ENCODE measurements at regions not wholly inside any gene's neighbourhood (a gene's known extent, or its start where the extent isn't known, plus 50 kb on each side); places are given as distances from the start of the nearest gene placed in this dataset.

GRCh38 chr14:26175658-26176057 lies 422.2 kb downstream of the NOVA1 start:
- H3K4me3 ChIP-seq (ENCODE audit: low read length), result no peak overlapping the region
- DNase-seq (ENCODE audit: low read depth), result no peak
- TF ChIP-seq CTCF (IDR thresholded peaks at IDR 0.05; ENCODE audit: insufficient read depth, low read depth, low read length, missing control alignments), result no peak

GRCh38 chr14:26174395-26174794 lies 423.4 kb downstream of the NOVA1 start:
- TF ChIP-seq CTCF (IDR thresholded peaks at IDR 0.05; ENCODE audit: insufficient read depth, low read depth, low read length, missing control alignments), result no peak
- DNase-seq (ENCODE audit: low read depth), result peak; percentile 9
- no peak overlapping the region for H3K4me3 ChIP-seq (ENCODE audit: low read length)

DNA sequence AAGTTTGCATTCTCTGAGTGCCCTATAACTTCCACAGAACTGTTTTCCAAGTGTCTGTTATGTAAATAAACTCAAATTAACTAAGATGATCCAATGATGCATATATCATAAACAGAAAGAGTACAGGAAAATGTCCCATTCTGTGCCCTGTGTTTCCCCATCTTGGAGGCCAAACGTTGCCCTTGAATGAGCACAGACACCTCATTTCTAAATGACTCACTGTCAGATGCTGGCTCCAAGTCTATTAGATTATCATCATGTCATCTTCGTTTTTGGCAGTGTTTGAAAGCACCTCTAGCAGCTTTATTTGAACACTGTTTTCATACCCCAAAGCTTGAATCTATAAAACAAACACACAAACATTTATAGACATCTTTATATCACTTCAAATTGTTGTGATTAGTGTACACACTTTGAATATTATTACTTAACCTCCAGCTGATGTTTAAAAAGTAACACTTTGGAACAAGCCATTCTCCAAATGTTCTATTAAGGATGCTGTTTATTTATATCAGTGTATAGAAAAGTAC lies 424.2 kb downstream of the NOVA1 start:
- DNase-seq (ENCODE audit: low read depth), result peak; percentile 28
- H3K4me3 ChIP-seq (ENCODE audit: low read length), result no peak overlapping the region
- no peak for TF ChIP-seq CTCF (IDR thresholded peaks at IDR 0.05; ENCODE audit: insufficient read depth, low read depth, low read length, missing control alignments)

DNA sequence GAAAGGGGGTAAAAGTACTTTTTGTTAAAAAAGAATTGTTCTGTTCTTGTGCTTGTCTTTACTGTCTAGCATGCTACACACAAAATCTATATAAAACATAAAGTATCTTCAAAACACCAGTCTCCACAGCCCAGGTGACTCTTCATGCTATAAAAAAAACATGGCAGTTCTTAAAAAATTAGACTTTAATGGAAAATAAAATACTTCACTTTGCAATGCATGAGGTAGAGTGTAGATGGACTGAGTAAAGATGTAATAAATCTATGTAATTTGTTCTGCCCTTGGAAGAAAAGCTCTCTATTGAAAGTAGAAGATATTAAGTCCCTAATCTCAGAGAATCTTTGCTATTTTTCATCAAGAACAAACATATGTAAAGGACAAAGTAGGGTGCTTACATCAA lies 425.4 kb downstream of the NOVA1 start:
- DNase-seq (ENCODE audit: low read depth), result no peak
- H3K4me3 ChIP-seq (ENCODE audit: low read length), result no peak overlapping the region
- no peak for TF ChIP-seq CTCF (IDR thresholded peaks at IDR 0.05; ENCODE audit: insufficient read depth, low read depth, low read length, missing control alignments)

DNA sequence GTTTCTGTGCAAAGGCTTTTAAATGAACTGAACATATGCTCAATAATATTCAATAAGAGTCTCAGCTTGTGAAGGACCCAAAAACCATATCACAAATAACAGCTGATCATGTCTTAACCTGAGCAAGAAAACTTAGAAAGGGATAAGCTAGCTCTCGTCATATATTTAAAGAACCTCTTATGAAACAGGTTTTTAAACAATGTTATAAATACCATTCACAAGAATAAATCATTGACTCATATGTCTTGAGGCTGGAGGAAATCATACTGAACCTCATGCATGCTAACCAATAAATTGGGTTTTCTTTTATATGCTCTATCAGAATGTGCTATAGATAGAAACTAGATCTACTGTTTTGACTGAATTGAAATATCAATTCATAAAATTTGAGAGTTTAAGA lies 426.9 kb downstream of the NOVA1 start:
- DNase-seq (ENCODE audit: low read depth), result peak; percentile 45
- no peak for TF ChIP-seq CTCF (IDR thresholded peaks at IDR 0.05; ENCODE audit: insufficient read depth, low read depth, low read length, missing control alignments)
- H3K4me3 ChIP-seq (ENCODE audit: low read length), result no peak overlapping the region

- peak; percentile 62 for DNase-seq (ENCODE audit: low read depth)
- TF ChIP-seq CTCF (IDR thresholded peaks at IDR 0.05; ENCODE audit: insufficient read depth, low read depth, low read length, missing control alignments), result peak; percentile 65
- H3K4me3 ChIP-seq (ENCODE audit: low read length), result no peak overlapping the region
These were observed 434.1 kb downstream of the NOVA1 start for GRCh38 chr14:26163761-26164160.

DNA sequence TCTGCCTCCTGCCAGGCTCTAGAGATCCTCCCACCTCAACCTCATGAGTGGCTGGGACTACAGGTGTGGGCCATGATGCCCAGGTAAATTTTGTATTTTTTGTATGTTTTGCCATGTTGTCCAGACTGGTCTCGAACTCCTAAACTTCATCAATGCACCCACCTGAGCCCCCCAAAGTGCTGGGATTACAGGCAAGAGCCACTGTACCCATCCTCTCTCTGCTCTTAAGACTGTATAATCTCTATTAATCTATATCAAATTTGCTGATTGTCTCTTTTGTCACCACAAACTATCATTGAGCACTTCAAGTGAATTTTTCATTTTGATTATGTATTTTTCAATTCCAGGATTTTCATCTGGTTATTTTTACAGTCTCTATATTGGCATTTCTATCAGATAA lies 440.3 kb downstream of the NOVA1 start:
- no peak overlapping the region for H3K4me3 ChIP-seq (ENCODE audit: low read length)
- DNase-seq (ENCODE audit: low read depth), result no peak
- TF ChIP-seq CTCF (IDR thresholded peaks at IDR 0.05; ENCODE audit: insufficient read depth, low read depth, low read length, missing control alignments), result no peak

Measured in epithelial cell of esophagus (primary cell).